ENCODE measurements at regions not wholly inside any gene's neighbourhood (a gene's known extent, or its start where the extent isn't known, plus 50 kb on each side); places are given as distances from the start of the nearest gene placed in this dataset.

DNA sequence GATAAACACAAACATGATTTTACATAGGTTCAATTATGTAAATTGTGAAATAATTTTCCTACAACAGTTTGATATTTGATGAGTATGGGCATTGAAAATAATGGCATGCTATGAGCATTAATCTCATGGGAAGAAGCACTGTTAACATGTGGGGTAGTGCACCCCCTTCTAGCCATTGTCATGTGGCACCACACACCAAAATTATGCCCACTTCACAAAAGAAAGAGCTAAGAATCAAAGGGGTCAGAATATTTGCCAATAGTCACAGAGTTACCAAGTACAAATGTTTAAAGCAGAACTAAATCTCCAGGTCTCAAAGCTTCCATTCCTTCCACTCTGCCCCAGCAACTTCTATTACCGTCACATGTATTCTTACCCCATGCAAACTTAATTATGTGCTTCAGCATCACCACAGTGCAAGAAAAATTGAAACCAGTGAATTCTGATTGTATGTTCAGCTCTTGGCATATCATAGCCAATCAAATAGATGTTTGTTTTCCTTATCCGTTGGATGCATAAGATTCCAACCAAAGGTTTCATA is 1273.8 kb downstream of the FAM181B start:
- TF ChIP-seq KDM1A (CRISPR knock-in tag; IDR thresholded peaks at IDR 0.05) (no peak), ARHGAP35 (CRISPR knock-in tag; IDR thresholded peaks at IDR 0.05; ENCODE audit: borderline replicate concordance) (no peak)
